ENCODE measurements at regions not wholly inside any gene's neighbourhood (a gene's known extent, or its start where the extent isn't known, plus 50 kb on each side); places are given as distances from the start of the nearest gene placed in this dataset.

- TF ChIP-seq, protein P1, sequence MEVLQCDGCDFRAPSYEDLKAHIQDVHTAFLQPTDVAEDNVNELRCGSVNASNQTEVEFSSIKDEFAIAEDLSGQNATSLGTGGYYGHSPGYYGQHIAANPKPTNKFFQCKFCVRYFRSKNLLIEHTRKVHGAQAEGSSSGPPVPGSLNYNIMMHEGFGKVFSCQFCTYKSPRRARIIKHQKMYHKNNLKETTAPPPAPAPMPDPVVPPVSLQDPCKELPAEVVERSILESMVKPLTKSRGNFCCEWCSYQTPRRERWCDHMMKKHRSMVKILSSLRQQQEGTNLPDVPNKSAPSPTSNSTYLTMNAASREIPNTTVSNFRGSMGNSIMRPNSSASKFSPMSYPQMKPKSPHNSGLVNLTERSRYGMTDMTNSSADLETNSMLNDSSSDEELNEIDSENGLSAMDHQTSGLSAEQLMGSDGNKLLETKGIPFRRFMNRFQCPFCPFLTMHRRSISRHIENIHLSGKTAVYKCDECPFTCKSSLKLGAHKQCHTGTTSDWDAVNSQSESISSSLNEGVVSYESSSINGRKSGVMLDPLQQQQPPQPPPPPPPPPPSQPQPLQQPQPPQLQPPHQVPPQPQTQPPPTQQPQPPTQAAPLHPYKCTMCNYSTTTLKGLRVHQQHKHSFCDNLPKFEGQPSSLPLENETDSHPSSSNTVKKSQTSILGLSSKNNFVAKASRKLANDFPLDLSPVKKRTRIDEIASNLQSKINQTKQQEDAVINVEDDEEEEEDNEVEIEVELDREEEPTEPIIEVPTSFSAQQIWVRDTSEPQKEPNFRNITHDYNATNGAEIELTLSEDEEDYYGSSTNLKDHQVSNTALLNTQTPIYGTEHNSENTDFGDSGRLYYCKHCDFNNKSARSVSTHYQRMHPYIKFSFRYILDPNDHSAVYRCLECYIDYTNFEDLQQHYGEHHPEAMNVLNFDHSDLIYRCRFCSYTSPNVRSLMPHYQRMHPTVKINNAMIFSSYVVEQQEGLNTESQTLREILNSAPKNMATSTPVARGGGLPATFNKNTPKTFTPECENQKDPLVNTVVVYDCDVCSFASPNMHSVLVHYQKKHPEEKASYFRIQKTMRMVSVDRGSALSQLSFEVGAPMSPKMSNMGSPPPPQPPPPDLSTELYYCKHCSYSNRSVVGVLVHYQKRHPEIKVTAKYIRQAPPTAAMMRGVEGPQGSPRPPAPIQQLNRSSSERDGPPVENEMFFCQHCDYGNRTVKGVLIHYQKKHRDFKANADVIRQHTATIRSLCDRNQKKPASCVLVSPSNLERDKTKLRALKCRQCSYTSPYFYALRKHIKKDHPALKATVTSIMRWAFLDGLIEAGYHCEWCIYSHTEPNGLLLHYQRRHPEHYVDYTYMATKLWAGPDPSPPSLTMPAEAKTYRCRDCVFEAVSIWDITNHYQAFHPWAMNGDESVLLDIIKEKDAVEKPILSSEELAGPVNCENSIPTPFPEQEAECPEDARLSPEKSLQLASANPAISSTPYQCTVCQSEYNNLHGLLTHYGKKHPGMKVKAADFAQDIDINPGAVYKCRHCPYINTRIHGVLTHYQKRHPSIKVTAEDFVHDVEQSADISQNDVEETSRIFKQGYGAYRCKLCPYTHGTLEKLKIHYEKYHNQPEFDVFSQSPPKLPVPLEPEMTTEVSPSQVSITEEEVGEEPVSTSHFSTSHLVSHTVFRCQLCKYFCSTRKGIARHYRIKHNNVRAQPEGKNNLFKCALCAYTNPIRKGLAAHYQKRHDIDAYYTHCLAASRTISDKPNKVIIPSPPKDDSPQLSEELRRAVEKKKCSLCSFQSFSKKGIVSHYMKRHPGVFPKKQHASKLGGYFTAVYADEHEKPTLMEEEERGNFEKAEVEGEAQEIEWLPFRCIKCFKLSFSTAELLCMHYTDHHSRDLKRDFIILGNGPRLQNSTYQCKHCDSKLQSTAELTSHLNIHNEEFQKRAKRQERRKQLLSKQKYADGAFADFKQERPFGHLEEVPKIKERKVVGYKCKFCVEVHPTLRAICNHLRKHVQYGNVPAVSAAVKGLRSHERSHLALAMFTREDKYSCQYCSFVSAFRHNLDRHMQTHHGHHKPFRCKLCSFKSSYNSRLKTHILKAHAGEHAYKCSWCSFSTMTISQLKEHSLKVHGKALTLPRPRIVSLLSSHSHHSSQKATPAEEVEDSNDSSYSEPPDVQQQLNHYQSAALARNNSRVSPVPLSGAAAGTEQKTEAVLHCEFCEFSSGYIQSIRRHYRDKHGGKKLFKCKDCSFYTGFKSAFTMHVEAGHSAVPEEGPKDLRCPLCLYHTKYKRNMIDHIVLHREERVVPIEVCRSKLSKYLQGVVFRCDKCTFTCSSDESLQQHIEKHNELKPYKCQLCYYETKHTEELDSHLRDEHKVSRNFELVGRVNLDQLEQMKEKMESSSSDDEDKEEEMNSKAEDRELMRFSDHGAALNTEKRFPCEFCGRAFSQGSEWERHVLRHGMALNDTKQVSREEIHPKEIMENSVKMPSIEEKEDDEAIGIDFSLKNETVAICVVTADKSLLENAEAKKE (CRISPR knock-in tag; IDR thresholded peaks at IDR 0.05), result no peak
- TF ChIP-seq POLR2AphosphoS5 (IDR thresholded peaks at IDR 0.05; ENCODE audit: low read depth), result no peak
- no peak for TF ChIP-seq STAT1 (IDR thresholded peaks at IDR 0.05; ENCODE audit: unreplicated experiment)
- TF ChIP-seq EZH2phosphoT487 (IDR thresholded peaks at IDR 0.05; ENCODE audit: unreplicated experiment), result no peak
- TF ChIP-seq NANOG (IDR thresholded peaks at IDR 0.05; ENCODE audit: borderline replicate concordance), result no peak
- no peak for TF ChIP-seq EZH2 (IDR thresholded peaks at IDR 0.05; ENCODE audit: low read depth, unreplicated experiment)
These were observed 566.3 kb downstream of the DHX35 start (continued) for GRCh38 chr20:39528436-39528835.

DNA sequence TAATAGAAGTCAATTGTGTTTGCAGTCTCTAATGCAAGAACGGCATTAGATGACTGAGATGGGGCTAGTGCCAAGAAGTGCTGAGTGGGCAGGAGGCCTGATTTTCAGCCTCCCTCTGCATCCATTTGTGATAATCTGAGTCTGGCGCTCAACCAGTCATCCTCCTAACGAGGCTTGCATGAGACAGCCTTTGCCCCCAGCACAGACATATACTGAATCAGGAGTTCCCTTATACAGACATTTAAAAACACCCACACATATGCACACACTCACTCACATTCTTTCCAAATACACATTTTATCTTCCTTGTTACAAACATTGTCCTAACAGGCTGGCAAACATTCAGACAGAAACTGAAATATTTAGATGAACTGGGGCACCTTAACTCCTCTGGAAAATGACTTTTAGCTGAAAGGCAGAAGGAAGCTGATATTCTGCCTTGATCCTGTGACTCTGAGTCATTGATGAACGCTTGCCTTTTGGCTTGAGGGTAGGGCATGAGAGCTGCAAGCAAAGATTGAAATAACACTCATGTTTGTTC, 562.3 kb downstream of the DHX35 start:
- H3K27ac ChIP-seq (ENCODE audit: low read depth), result no peak overlapping the region
- H3K27me3 Mint-ChIP-seq (ENCODE audit: insufficient read depth, low read depth, poor library complexity), result no peaks in the 10 kb centered on the region

More for the DNA sequence above, 562.3 kb downstream of the DHX35 start:
- Mint-ChIP-seq H3K36me3 (ENCODE audit: low read depth) (no peaks in the 10 kb centered on the region), H3K4me1 (peaks cover 3% of the 10 kb centered on the region; the same call in 1 of the 3 replicates), H3K9me3 (no peaks in the 10 kb centered on the region; the same call in 1 of the 3 replicates), H3K4me3 (no peak overlapping the region), H3K27ac (no peak overlapping the region)
- no peaks in the 10 kb centered on the region for H3K36me3 ChIP-seq (ENCODE audit: insufficient read depth)
- no peaks in the 10 kb centered on the region for H3K4me1 ChIP-seq (ENCODE audit: insufficient read depth)
- no peaks in the 10 kb centered on the region for H3K79me2 ChIP-seq (replicated peaks; ENCODE audit: insufficient read depth)
- H3K4me3 ChIP-seq, result no peak overlapping the region
- no peak overlapping the region for H2AFZ ChIP-seq
- H3K4me2 ChIP-seq, result no peak overlapping the region
- ATAC-seq (no peak), DNase-seq (ENCODE audit: low spot score) (no peak)
- H3F3A ChIP-seq (replicated peaks; ENCODE audit: low read depth), result no peaks in the 10 kb centered on the region
- H3K27me3 ChIP-seq (ENCODE audit: insufficient read depth), result no peaks in the 10 kb centered on the region
- H4K20me1 ChIP-seq (replicated peaks; ENCODE audit: insufficient read depth), result no peaks in the 10 kb centered on the region
- H3K9me2 ChIP-seq (ENCODE audit: insufficient read depth), result peaks cover 11% of the 10 kb centered on the region; the same call in 1 of the 2 replicates
- TF ChIP-seq STAT1 (IDR thresholded peaks at IDR 0.05; ENCODE audit: unreplicated experiment), result no peak
- no peak for TF ChIP-seq CREB1 (CRISPR knock-in tag; IDR thresholded peaks at IDR 0.05; ENCODE audit: low read depth)
